ENCODE measurements at regions not wholly inside any gene's neighbourhood (a gene's known extent, or its start where the extent isn't known, plus 50 kb on each side); places are given as distances from the start of the nearest gene placed in this dataset.
"Not testable (repeated sequence)": the region's sequence is repeated elsewhere in the genome, so short reads cannot be mapped to it uniquely, and the experiment has no call there.

DNA sequence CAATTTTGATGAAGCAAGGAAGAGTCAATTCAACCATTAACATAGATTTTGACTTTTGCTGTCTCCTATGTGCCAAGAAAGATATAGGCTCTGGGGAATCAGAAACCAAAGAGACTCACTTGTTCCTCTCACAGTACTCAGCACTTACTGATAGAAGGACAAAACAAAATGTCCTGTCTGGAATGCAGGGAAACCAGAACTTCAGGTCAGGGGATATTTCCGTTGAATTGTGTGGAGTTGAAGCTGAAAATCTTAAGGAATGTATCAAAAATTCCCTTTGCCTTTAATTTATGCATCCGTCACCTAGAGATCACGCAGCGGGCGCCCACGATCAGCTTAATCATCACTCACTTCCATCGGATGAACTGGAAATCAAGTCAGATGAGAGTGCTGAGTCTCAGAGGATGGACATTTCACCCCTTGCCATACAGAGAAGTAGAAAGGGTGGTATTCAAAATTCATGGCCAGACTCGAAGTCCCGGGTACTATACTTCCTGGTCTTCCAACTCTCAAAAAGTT lies 63.2 kb upstream of the ALDH3B2 start:
- not testable (repeated sequence) for H3K27me3 ChIP-seq (ENCODE audit: insufficient read depth, low read length); H3K4me1 ChIP-seq (ENCODE audit: insufficient read depth, low read length); H3K36me3 ChIP-seq (ENCODE audit: insufficient read depth, low read depth, low read length); H3K9me3 ChIP-seq (ENCODE audit: insufficient read depth, low read depth, low read length); H3K9ac ChIP-seq (ENCODE audit: low read depth, low read length); H3K4me3 ChIP-seq (ENCODE audit: low read length); H3K27ac ChIP-seq (ENCODE audit: low read length)

GRCh38 chr11:67732045-67732787 lies 57.8 kb upstream of the ALDH3B2 start:
- H3K9me3 ChIP-seq (ENCODE audit: insufficient read depth, low read depth, low read length) = no peaks in the 10 kb centered on the region
- no peaks in the 10 kb centered on the region for H3K36me3 ChIP-seq (ENCODE audit: insufficient read depth, low read depth, low read length)
- H3K9ac ChIP-seq (ENCODE audit: low read depth, low read length) = peak overlapping the region; percentile 44; the same call in 1 of the 2 replicates
- no peaks in the 10 kb centered on the region; the same call in 1 of the 2 replicates for H3K27me3 ChIP-seq (ENCODE audit: insufficient read depth, low read length)
- peak overlapping the region; percentile 59 for H3K4me3 ChIP-seq (ENCODE audit: low read length)
- H3K27ac ChIP-seq (ENCODE audit: low read length) = no peak overlapping the region
- no peaks in the 10 kb centered on the region for H3K4me1 ChIP-seq (ENCODE audit: insufficient read depth, low read length)

- H3K27me3 ChIP-seq (ENCODE audit: insufficient read depth, low read length) = no peaks in the 10 kb centered on the region; the same call in 1 of the 2 replicates
- H3K4me1 ChIP-seq (ENCODE audit: insufficient read depth, low read length) = no peaks in the 10 kb centered on the region
- H3K4me3 ChIP-seq (ENCODE audit: low read length) = peak overlapping the region; percentile 59; the same call in 1 of the 2 replicates
- H3K9me3 ChIP-seq (ENCODE audit: insufficient read depth, low read depth, low read length) = no peaks in the 10 kb centered on the region
- no peak overlapping the region for H3K27ac ChIP-seq (ENCODE audit: low read length)
- no peaks in the 10 kb centered on the region for H3K36me3 ChIP-seq (ENCODE audit: insufficient read depth, low read depth, low read length)
- no peak overlapping the region for H3K9ac ChIP-seq (ENCODE audit: low read depth, low read length)
These were observed 57.2 kb upstream of the ALDH3B2 start for GRCh38 chr11:67731583-67731982.

DNA sequence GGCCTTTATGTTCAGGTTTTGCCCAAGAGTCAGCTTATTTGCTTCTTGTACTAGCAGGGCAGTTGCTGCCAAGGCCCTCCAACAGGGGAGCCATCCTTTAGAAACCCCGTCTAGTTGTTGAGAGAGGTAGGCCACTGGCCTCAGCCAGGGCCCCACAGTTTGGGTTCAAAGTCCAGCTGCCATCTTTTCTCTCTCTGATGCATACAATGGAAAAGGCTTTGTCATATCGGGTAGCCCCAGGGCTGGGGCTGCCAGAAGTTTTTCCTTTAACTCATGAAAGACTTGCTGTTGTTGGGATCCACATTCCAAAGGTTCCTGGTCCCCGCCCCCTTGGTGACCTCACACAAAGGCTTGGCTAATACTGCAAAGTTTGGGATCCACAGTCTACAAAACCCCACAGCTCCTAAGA lies 53.7 kb upstream of the ALDH3B2 start:
- H3K9ac ChIP-seq (ENCODE audit: low read depth, low read length); H3K4me3 ChIP-seq (ENCODE audit: low read length); H3K9me3 ChIP-seq (ENCODE audit: insufficient read depth, low read depth, low read length); H3K27me3 ChIP-seq (ENCODE audit: insufficient read depth, low read length); H3K36me3 ChIP-seq (ENCODE audit: insufficient read depth, low read depth, low read length); H3K27ac ChIP-seq (ENCODE audit: low read length); H3K4me1 ChIP-seq (ENCODE audit: insufficient read depth, low read length): not testable (repeated sequence)

GRCh38 chr11:67727066-67728040 lies 52.9 kb upstream of the ALDH3B2 start:
- not testable (repeated sequence) for H3K27ac ChIP-seq (ENCODE audit: low read length); H3K4me1 ChIP-seq (ENCODE audit: insufficient read depth, low read length); H3K36me3 ChIP-seq (ENCODE audit: insufficient read depth, low read depth, low read length); H3K27me3 ChIP-seq (ENCODE audit: insufficient read depth, low read length); H3K4me3 ChIP-seq (ENCODE audit: low read length); H3K9ac ChIP-seq (ENCODE audit: low read depth, low read length); H3K9me3 ChIP-seq (ENCODE audit: insufficient read depth, low read depth, low read length)
